CD4-positive, CD25-positive, alpha-beta regulatory T cell (primary cell): ENCODE measurements at regions not wholly inside any gene's neighbourhood (a gene's known extent, or its start where the extent isn't known, plus 50 kb on each side); places are given as distances from the start of the nearest gene placed in this dataset.

ENCODE experiments used
- ATAC-seq, 2 donors: fragments of 150-1000 bp; cut with Tn5 transposase; one replicate each; pipeline ENCODE4 v1.10.0; 2021; ENCODE audit warnings: low read depth in 2 of 2, moderate number of reproducible peaks in 2 of 2, moderate library complexity in 1 of 2
- DNase-seq, 3 donors: peaks; one replicate each; pipeline versions ENCODE4 v3.0.0 to v3.0.0-alpha.2; 2012 to 2022; ENCODE audit warnings: mixed read lengths in 1 of 3
- H3K27ac ChIP-seq: one replicate; pipeline ENCODE4 v1.7.0; 2013; ENCODE audit warnings: mild to moderate bottlenecking, low read length; ENCODE audit not compliant: insufficient read depth, poor library complexity, severe bottlenecking
- H3K27me3 ChIP-seq: one replicate; pipeline ENCODE4 v1.7.0; 2013; ENCODE audit warnings: low read length; ENCODE audit not compliant: control insufficient read depth, insufficient read depth
- H3K36me3 ChIP-seq: one replicate; pipeline ENCODE4 v1.7.0; 2013; ENCODE audit warnings: mild to moderate bottlenecking, low read length, moderate library complexity; ENCODE audit not compliant: control insufficient read depth, insufficient read depth
- H3K4me1 ChIP-seq: 2 replicates; pipeline ENCODE4 v1.7.0; 2013; ENCODE audit warnings: mild to moderate bottlenecking, low read length; ENCODE audit not compliant: insufficient read depth, control insufficient read depth, poor library complexity, severe bottlenecking
- H3K4me3 ChIP-seq: one replicate; pipeline ENCODE4 v1.7.0; 2013; ENCODE audit warnings: low read depth, mild to moderate bottlenecking, low read length, moderate library complexity
- H3K9me3 ChIP-seq, 2 experiments: 1 replicate in 1 of 2; 2 replicates in 1 of 2; pipeline ENCODE4 v1.7.0; 2013; ENCODE audit warnings: low read length in 2 of 2, mild to moderate bottlenecking in 1 of 2, moderate library complexity in 1 of 2; ENCODE audit not compliant: control insufficient read depth in 2 of 2
- H3K27ac Mint-ChIP-seq, 3 donors: one replicate each; pipeline ENCODE4 v1.8.0; 2020 to 2022; ENCODE audit warnings: mild to moderate bottlenecking in 3 of 3, mixed read lengths in 3 of 3, moderate library complexity in 2 of 3
- H3K27me3 Mint-ChIP-seq: one replicate; pipeline ENCODE4 v1.8.0; 2022; ENCODE audit warnings: mild to moderate bottlenecking, mixed read lengths
- H3K36me3 Mint-ChIP-seq: one replicate; pipeline ENCODE4 v1.8.0; 2020; ENCODE audit warnings: mixed read lengths
- H3K4me1 Mint-ChIP-seq, 4 donors: one replicate each; pipeline ENCODE4 v1.8.0; 2020 to 2022; ENCODE audit warnings: mixed read lengths in 4 of 4, mild to moderate bottlenecking in 1 of 4
- H3K4me3 Mint-ChIP-seq, 4 donors: one replicate each; pipeline ENCODE4 v1.8.0; 2020 to 2022; ENCODE audit warnings: mild to moderate bottlenecking in 4 of 4, mixed read lengths in 4 of 4, moderate library complexity in 3 of 4
- H3K9me3 Mint-ChIP-seq, 7 donors: one replicate each; pipeline ENCODE4 v1.8.0; 2020 to 2022; ENCODE audit warnings: mixed read lengths in 7 of 7, mild to moderate bottlenecking in 3 of 7, moderate library complexity in 2 of 7

DNA sequence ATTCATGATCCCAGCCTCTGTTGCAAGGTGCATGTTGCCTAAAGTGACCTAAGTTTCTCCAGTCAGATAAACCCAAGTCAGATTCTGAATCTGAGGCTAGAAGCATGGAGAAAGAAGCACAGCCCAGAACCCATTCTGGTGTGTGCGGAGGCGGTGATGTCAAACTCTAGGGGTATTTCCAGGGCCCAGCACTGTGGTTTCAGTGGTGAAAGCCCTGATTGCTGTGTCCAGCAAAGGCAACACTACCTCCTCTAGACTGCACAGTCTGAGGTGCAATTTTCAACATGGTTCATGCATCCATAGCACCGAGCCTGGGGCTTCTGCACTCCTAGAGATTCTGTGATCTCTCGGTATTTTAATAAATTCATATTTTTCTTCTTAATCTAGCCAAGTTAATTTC lies 264.8 kb upstream of the KLHL29 start:
- ATAC-seq (no peak), DNase-seq (no peak)
- H3K27ac Mint-ChIP-seq: no peak overlapping the region
- no peak overlapping the region for H3K4me3 ChIP-seq
- no peaks in the 10 kb centered on the region for H3K9me3 ChIP-seq
- peaks cover 0 to 7% (median 0%) of the 10 kb centered on the region in 7 donors for H3K9me3 Mint-ChIP-seq
- no peaks in the 10 kb centered on the region for H3K27me3 ChIP-seq
- H3K36me3 ChIP-seq: no peaks in the 10 kb centered on the region
- H3K4me1 ChIP-seq: no peaks in the 10 kb centered on the region
- no peak overlapping the region for H3K27ac ChIP-seq
- no peak overlapping the region for H3K4me3 Mint-ChIP-seq
- no peaks in the 10 kb centered on the region for H3K36me3 Mint-ChIP-seq
- no peaks in the 10 kb centered on the region for H3K4me1 Mint-ChIP-seq
- no peaks in the 10 kb centered on the region for H3K27me3 Mint-ChIP-seq

DNA sequence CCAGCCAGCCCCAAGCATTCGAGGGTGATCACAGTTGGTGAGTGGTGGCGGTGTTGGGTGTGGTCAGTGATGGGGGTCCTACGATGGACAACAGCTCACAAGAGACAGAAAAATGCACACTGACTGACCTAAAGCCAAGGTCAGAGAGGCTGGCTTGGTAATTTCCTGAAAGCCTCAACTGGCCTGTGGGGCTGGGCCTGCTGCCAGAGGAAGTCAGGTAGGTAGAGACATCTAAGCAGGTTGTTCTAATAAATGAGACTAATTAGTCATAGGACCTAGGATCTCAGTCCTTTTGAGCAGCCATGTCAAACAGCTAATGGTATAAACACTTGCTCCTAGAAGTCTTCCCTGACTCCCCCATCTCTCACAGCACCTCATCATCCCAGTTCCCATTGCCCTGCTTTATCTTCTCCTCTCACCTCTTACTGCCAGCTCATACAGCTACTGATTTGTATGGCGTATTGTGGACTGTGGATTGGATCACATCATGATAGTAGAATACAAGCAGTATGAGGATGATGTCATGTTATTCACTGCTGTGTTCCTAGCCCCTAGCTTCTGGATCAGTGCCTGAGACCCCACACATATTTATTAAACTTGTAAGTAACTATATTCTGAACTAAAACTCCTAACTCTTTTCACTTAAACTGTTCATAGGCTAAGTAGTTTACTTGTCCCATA lies 262.9 kb upstream of the KLHL29 start:
- H3K4me1 Mint-ChIP-seq: no peaks in the 10 kb centered on the region
- no peak overlapping the region for H3K27ac Mint-ChIP-seq
- H3K4me3 Mint-ChIP-seq: no peak overlapping the region
- no peak for ATAC-seq
- H3K27me3 Mint-ChIP-seq: no peaks in the 10 kb centered on the region
- Histone ChIP-seq H3K4me3 (no peak overlapping the region), H3K4me1 (no peaks in the 10 kb centered on the region), H3K36me3 (no peaks in the 10 kb centered on the region), H3K27ac (no peak overlapping the region), H3K9me3 (no peaks in the 10 kb centered on the region), H3K27me3 (no peaks in the 10 kb centered on the region)
- no peaks in the 10 kb centered on the region for H3K36me3 Mint-ChIP-seq
- peaks cover 0 to 7% (median 2%) of the 10 kb centered on the region in 7 donors for H3K9me3 Mint-ChIP-seq
- DNase-seq: no peak

DNA sequence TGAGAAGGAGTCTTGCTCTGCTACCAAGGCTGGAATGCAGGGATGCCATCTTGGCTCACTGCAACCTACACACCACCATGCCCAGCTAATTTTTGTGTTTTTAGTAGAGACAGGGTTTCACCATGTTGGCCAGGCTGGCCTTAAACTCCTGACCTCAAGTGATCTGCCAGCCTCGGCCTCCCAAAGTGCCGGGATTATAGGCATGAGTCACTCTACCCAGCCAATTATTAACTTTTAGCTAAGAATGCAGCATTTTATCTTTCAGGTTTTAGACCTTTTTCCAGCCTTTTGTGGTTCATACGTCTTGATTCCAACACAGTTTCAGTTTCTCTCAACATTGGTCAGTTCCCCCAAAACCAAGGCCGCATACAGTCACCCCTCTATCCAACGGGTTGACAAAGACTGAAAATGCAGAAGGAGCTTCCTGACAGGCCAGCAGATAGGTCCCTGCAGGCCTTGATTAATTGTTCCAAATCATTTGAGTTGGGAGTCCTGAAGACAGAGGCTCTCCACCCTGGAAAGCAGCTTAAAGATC lies 262.2 kb upstream of the KLHL29 start:
- no peaks in the 10 kb centered on the region for H3K4me1 Mint-ChIP-seq
- DNase-seq: no peak
- peaks cover 0 to 7% (median under 1%) of the 10 kb centered on the region in 7 donors for H3K9me3 Mint-ChIP-seq
- Histone ChIP-seq H3K4me3 (no peak overlapping the region), H3K4me1 (no peaks in the 10 kb centered on the region), H3K9me3 (no peaks in the 10 kb centered on the region), H3K27me3 (no peaks in the 10 kb centered on the region), H3K27ac (no peak overlapping the region), H3K36me3 (no peaks in the 10 kb centered on the region)
- no peaks in the 10 kb centered on the region for H3K27me3 Mint-ChIP-seq
- no peak for ATAC-seq
- no peak overlapping the region for H3K4me3 Mint-ChIP-seq
- no peak overlapping the region for H3K27ac Mint-ChIP-seq
- H3K36me3 Mint-ChIP-seq: no peaks in the 10 kb centered on the region

DNA sequence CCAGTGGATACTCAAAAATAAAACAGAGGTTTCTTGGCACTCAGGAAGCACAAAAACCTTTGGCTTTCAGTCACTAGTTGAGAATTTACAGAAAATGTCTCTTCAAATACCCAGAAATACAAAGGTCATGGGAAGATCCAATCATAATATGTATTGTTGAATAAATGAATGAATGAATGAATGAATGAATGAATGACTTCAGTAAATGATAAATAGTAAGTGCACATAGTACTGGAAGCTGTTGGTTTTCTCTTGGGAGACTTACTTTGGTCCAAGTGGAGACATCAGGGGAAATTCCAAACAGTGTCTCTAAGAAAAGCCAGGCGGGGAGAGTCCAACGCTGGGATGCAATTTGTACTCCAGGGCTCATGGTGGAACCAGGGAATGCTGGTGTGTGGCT lies 261.3 kb upstream of the KLHL29 start:
- Mint-ChIP-seq H3K4me1 (no peaks in the 10 kb centered on the region), H3K27me3 (no peaks in the 10 kb centered on the region), H3K4me3 (no peak overlapping the region), H3K9me3 (peaks cover 0 to 7% (median 0%) of the 10 kb centered on the region in 7 donors), H3K27ac (no peak overlapping the region), H3K36me3 (no peaks in the 10 kb centered on the region)
- DNase-seq: no peak
- Histone ChIP-seq H3K4me3 (no peak overlapping the region), H3K9me3 (no peaks in the 10 kb centered on the region), H3K27ac (no peak overlapping the region), H3K27me3 (no peaks in the 10 kb centered on the region), H3K36me3 (no peaks in the 10 kb centered on the region), H3K4me1 (no peaks in the 10 kb centered on the region)
- ATAC-seq: no peak

DNA sequence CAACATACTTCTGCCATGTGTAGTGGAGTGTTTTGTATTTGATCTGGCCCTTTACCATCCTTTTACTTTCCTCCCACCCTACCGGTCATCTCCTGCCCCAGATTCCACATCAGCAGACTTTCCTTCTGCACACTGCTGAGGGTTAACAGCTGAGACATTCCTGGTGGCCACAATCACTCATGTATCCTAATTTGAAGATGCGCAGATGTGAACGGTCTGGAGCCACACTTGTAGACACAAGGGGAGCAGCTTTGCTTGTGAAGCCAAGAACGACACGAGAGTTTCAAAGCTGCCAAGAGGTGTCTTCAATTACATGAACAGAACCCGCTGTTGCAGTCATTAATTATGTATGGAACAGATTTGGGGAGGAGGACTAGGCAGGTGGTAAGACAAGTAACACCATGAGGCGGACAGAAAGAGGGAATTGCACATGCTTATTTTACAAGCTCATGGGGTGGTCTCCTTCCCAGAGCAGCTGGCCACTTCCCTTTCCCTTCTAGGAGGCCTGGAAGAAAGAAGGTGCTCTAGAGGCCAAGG lies 260.7 kb upstream of the KLHL29 start:
- H3K4me1 Mint-ChIP-seq: no peaks in the 10 kb centered on the region
- no peak for ATAC-seq

DNA sequence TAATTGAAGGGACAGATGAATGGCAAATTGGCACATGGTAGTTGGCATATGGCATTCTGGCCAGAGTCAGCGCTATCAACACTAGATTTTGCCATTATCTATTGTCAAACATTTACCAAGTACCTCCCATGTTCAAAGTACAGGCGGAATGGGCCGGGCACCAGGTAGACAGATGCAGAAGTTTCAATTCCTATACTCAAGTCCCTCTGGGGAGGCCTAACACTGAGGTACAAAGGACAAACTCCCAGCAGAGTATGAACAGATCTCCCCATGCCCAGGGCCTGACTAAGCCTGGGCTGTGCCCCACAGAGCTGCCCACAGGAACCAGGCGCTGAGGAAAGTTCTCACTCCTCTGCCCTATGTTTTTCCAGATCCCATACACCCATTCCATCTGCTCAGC lies 257.5 kb upstream of the KLHL29 start:
- Mint-ChIP-seq H3K9me3 (peaks cover 0 to 9% (median 2%) of the 10 kb centered on the region in 7 donors), H3K4me3 (no peak overlapping the region), H3K36me3 (no peaks in the 10 kb centered on the region), H3K27ac (no peak overlapping the region), H3K27me3 (no peaks in the 10 kb centered on the region), H3K4me1 (no peaks in the 10 kb centered on the region)
- Histone ChIP-seq H3K27ac (no peak overlapping the region), H3K9me3 (no peaks in the 10 kb centered on the region), H3K36me3 (no peaks in the 10 kb centered on the region), H3K27me3 (no peaks in the 10 kb centered on the region), H3K4me3 (no peak overlapping the region), H3K4me1 (no peaks in the 10 kb centered on the region)
- ATAC-seq (no peak), DNase-seq (no peak)

More for the DNA sequence above, 260.7 kb upstream of the KLHL29 start:
- Mint-ChIP-seq H3K27ac (no peak overlapping the region), H3K36me3 (no peaks in the 10 kb centered on the region), H3K4me3 (no peak overlapping the region), H3K27me3 (no peaks in the 10 kb centered on the region), H3K9me3 (peaks cover 0 to 7% (median 3%) of the 10 kb centered on the region in 7 donors)
- H3K27me3 ChIP-seq: no peaks in the 10 kb centered on the region
- H3K4me3 ChIP-seq: no peak overlapping the region
- H3K9me3 ChIP-seq: no peaks in the 10 kb centered on the region
- no peak for DNase-seq
- no peak overlapping the region for H3K27ac ChIP-seq
- H3K4me1 ChIP-seq: no peaks in the 10 kb centered on the region
- H3K36me3 ChIP-seq: no peaks in the 10 kb centered on the region

DNA sequence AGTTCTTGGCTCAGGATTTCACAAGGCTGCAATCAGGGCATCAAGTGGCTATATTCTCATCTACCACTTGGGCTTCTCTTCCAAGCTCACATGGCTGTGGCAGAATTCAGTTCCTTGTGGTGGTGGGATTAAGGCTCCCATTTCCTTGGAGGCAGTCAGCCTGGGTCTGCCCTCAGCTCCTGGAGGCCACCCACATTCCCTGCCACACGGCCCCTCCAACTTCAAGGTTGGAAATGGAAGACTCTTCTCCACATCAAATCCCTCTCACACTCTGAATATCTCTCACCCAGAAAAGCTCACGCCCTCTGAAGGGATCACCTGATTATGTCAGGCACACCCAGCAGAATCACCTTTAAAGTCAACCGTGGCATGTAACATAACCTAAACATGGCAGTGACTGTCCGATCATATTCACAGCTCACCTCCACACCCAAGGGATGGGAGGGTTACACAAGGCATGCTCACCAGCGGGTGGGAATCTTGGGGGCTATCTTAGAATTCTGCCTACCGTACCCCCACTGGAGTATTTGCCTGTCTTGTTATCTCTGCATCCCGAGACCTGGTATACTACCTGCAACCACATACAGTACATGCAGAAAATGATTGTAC lies 256.2 kb upstream of the KLHL29 start:
- no peaks in the 10 kb centered on the region for H3K9me3 ChIP-seq
- no peak overlapping the region for H3K27ac ChIP-seq
- Mint-ChIP-seq H3K27me3 (peaks cover 4% of the 10 kb centered on the region), H3K9me3 (peaks cover 0 to 7% (median 3%) of the 10 kb centered on the region in 7 donors), H3K27ac (no peak overlapping the region), H3K36me3 (no peaks in the 10 kb centered on the region), H3K4me1 (no peaks in the 10 kb centered on the region), H3K4me3 (no peak overlapping the region)
- DNase-seq (no peak), ATAC-seq (no peak)
- H3K36me3 ChIP-seq: no peaks in the 10 kb centered on the region
- H3K27me3 ChIP-seq: no peaks in the 10 kb centered on the region
- H3K4me1 ChIP-seq: no peaks in the 10 kb centered on the region
- H3K4me3 ChIP-seq: no peak overlapping the region
